ENCODE measurements at regions not wholly inside any gene's neighbourhood (a gene's known extent, or its start where the extent isn't known, plus 50 kb on each side); places are given as distances from the start of the nearest gene placed in this dataset.
"Not testable (repeated sequence)": the region's sequence is repeated elsewhere in the genome, so short reads cannot be mapped to it uniquely, and the experiment has no call there.

- H3K27me3 ChIP-seq (ENCODE audit: control insufficient read depth, extremely low read depth, insufficient read depth, low read length), result no peaks in the 10 kb centered on the region
- no peak overlapping the region for H3K4me3 ChIP-seq (ENCODE audit: control insufficient read depth in 2 of 3, extremely low read depth in 1 of 3, insufficient read depth in 2 of 3, low read depth in 1 of 3, low read length in 3 of 3)
- no peaks in the 10 kb centered on the region for H3K9me1 ChIP-seq (ENCODE audit: control insufficient read depth, extremely low read depth, insufficient read depth, low read length)
- TF ChIP-seq CTCF (optimal IDR thresholded peaks at IDR 0.05 in 1 of 3, IDR thresholded peaks at IDR 0.05 in 1 of 3, conservative IDR thresholded peaks at IDR 0.05 in 1 of 3; ENCODE audit: extremely low read depth in 1 of 3, insufficient read depth in 2 of 3, low read length in 3 of 3), result no peak
- no peak for TF ChIP-seq EZH2 (IDR thresholded peaks at IDR 0.05; ENCODE audit: low read length)
- no peaks in the 10 kb centered on the region for H3K79me2 ChIP-seq (ENCODE audit: control insufficient read depth, insufficient read depth, low read length)
- H3K9ac ChIP-seq (ENCODE audit: control insufficient read depth, extremely low read depth, insufficient read depth, low read length), result no peak overlapping the region
- no peaks in the 10 kb centered on the region for H3K9me3 ChIP-seq (ENCODE audit: control insufficient read depth, low read depth, low read length)
- no peaks in the 10 kb centered on the region for H4K20me1 ChIP-seq (ENCODE audit: control insufficient read depth, extremely low read depth, insufficient read depth, low read length)
- no peak overlapping the region for H3K27ac ChIP-seq (ENCODE audit: control insufficient read depth, insufficient read depth, low read length)
- no peaks in the 10 kb centered on the region for H3K36me3 ChIP-seq (ENCODE audit: control insufficient read depth in 2 of 2, extremely low read depth in 1 of 2, insufficient read depth in 2 of 2, low read length in 2 of 2)
- H3K4me2 ChIP-seq (ENCODE audit: control insufficient read depth, extremely low read depth, insufficient read depth, low read depth, low read length), result no peak overlapping the region
- DNase-seq (ENCODE audit: low read depth, low spot score), result no peak
- H2AFZ ChIP-seq (ENCODE audit: control insufficient read depth, low read length), result no peak overlapping the region
- FAIRE-seq, result no peak
- dilution Hi-C loops (cut with MboI; ENCODE audit: extremely low pct_ligation_motif_present, low sequenced_read_pairs), result no loop called here
- no peaks in the 10 kb centered on the region for H3K4me1 ChIP-seq (ENCODE audit: control insufficient read depth, extremely low read depth, insufficient read depth, low read length)
Measured at GRCh38 chr13:47696674-47697073, 304.4 kb downstream of the SUCLA2 start.

GRCh38 chr13:47687577-47687976 lies 313.5 kb downstream of the SUCLA2 start:
- H3K27me3 ChIP-seq (ENCODE audit: control insufficient read depth, extremely low read depth, insufficient read depth, low read length), result no peaks in the 10 kb centered on the region
- no peaks in the 10 kb centered on the region for H3K9me3 ChIP-seq (ENCODE audit: control insufficient read depth, low read depth, low read length)
- no peak overlapping the region for H3K27ac ChIP-seq (ENCODE audit: control insufficient read depth, insufficient read depth, low read length)
- no peaks in the 10 kb centered on the region for H3K79me2 ChIP-seq (ENCODE audit: control insufficient read depth, insufficient read depth, low read length)
- no peaks in the 10 kb centered on the region for H3K4me1 ChIP-seq (ENCODE audit: control insufficient read depth, extremely low read depth, insufficient read depth, low read length)
- H2AFZ ChIP-seq (ENCODE audit: control insufficient read depth, low read length), result no peak overlapping the region
- FAIRE-seq, result no peak
- no peak for TF ChIP-seq EZH2 (IDR thresholded peaks at IDR 0.05; ENCODE audit: low read length)
- no peak for TF ChIP-seq CTCF (optimal IDR thresholded peaks at IDR 0.05 in 1 of 3, IDR thresholded peaks at IDR 0.05 in 1 of 3, conservative IDR thresholded peaks at IDR 0.05 in 1 of 3; ENCODE audit: extremely low read depth in 1 of 3, insufficient read depth in 2 of 3, low read length in 3 of 3)
- no peaks in the 10 kb centered on the region for H3K36me3 ChIP-seq (ENCODE audit: control insufficient read depth in 2 of 2, extremely low read depth in 1 of 2, insufficient read depth in 2 of 2, low read length in 2 of 2)
- no peaks in the 10 kb centered on the region for H3K9me1 ChIP-seq (ENCODE audit: control insufficient read depth, extremely low read depth, insufficient read depth, low read length)
- DNase-seq (ENCODE audit: low read depth, low spot score), result no peak
- H3K4me2 ChIP-seq (ENCODE audit: control insufficient read depth, extremely low read depth, insufficient read depth, low read depth, low read length), result no peak overlapping the region
- dilution Hi-C loops (cut with MboI; ENCODE audit: extremely low pct_ligation_motif_present, low sequenced_read_pairs), result no loop called here
- no peak overlapping the region for H3K4me3 ChIP-seq (ENCODE audit: control insufficient read depth in 2 of 3, extremely low read depth in 1 of 3, insufficient read depth in 2 of 3, low read depth in 1 of 3, low read length in 3 of 3)
- no peaks in the 10 kb centered on the region for H4K20me1 ChIP-seq (ENCODE audit: control insufficient read depth, extremely low read depth, insufficient read depth, low read length)
- no peak overlapping the region for H3K9ac ChIP-seq (ENCODE audit: control insufficient read depth, extremely low read depth, insufficient read depth, low read length)

- H3K4me1 ChIP-seq (ENCODE audit: control insufficient read depth, extremely low read depth, insufficient read depth, low read length); H3K36me3 ChIP-seq (ENCODE audit: control insufficient read depth in 2 of 2, extremely low read depth in 1 of 2, insufficient read depth in 2 of 2, low read length in 2 of 2); DNase-seq (ENCODE audit: low read depth, low spot score); H3K79me2 ChIP-seq (ENCODE audit: control insufficient read depth, insufficient read depth, low read length); H2AFZ ChIP-seq (ENCODE audit: control insufficient read depth, low read length); FAIRE-seq; H4K20me1 ChIP-seq (ENCODE audit: control insufficient read depth, extremely low read depth, insufficient read depth, low read length); H3K27ac ChIP-seq (ENCODE audit: control insufficient read depth, insufficient read depth, low read length); H3K27me3 ChIP-seq (ENCODE audit: control insufficient read depth, extremely low read depth, insufficient read depth, low read length); H3K9ac ChIP-seq (ENCODE audit: control insufficient read depth, extremely low read depth, insufficient read depth, low read length); H3K9me1 ChIP-seq (ENCODE audit: control insufficient read depth, extremely low read depth, insufficient read depth, low read length); dilution Hi-C loops (cut with MboI; ENCODE audit: extremely low pct_ligation_motif_present, low sequenced_read_pairs); H3K4me2 ChIP-seq (ENCODE audit: control insufficient read depth, extremely low read depth, insufficient read depth, low read depth, low read length); H3K4me3 ChIP-seq (ENCODE audit: control insufficient read depth in 2 of 3, extremely low read depth in 1 of 3, insufficient read depth in 2 of 3, low read depth in 1 of 3, low read length in 3 of 3); H3K9me3 ChIP-seq (ENCODE audit: control insufficient read depth, low read depth, low read length): not testable (repeated sequence)
Measured at GRCh38 chr13:47685156-47685555, 315.9 kb downstream of the SUCLA2 start.
